T-cell (primary cell): ENCODE measurements at regions not wholly inside any gene's neighbourhood (a gene's known extent, or its start where the extent isn't known, plus 50 kb on each side); places are given as distances from the start of the nearest gene placed in this dataset.

Experiments used
- ATAC-seq, 4 experiments: fragments of 200-7000 bp in 3 of 4; fragments of 150-1000 bp in 1 of 4; cut with Tn5 transposase; replicated peaks in 1 of 4; 1 replicate in 3 of 4; 2 replicates in 1 of 4; pipeline ENCODE4 v1.10.0; 2021; ENCODE audit warnings: moderate library complexity in 3 of 4, mild to moderate bottlenecking in 2 of 4, moderate number of reproducible peaks in 1 of 4
- CTCF ChIA-PET, 2 donors: fragments of 300-600 bp; sonication (Branson Sonifier 250); formaldehyde crosslinking; loops; one replicate each; lab custom pipeline; 2022; ENCODE audit warnings: antibody characterized with exemption in 2 of 2; lab: Charles Lee
- POLR2A ChIA-PET, 2 donors: fragments of 300-600 bp; sonication (Branson Sonifier 250); formaldehyde crosslinking; loops; one replicate each; lab custom pipeline; 2022; ENCODE audit warnings: antibody characterized with exemption in 2 of 2; lab: Charles Lee
- DNase-seq, 35 experiments: peaks; one replicate each; pipeline versions ENCODE4 v3.0.0 to v3.0.0-alpha.2; 2013 to 2023
- H3K27ac ChIP-seq: one replicate; pipeline ENCODE4 v1.5.1; 2013; ENCODE audit warnings: low read length
- H3K27me3 ChIP-seq, 2 experiments: replicated peaks in 1 of 2; 1 replicate in 1 of 2; 2 replicates in 1 of 2; pipeline versions ENCODE4 v1.6.1 to v1.7.0; 2013; ENCODE audit warnings: low read length in 1 of 2, mixed read lengths in 1 of 2; ENCODE audit not compliant: control insufficient read depth in 2 of 2, insufficient read depth in 2 of 2; ENCODE audit errors: extremely low read depth in 1 of 2
- H3K36me3 ChIP-seq, 2 donors: 1 replicate in 1 of 2; 2 replicates in 1 of 2; pipeline versions ENCODE4 v1.6.1 to v1.7.0; 2013; ENCODE audit warnings: low read length in 1 of 2; ENCODE audit not compliant: control insufficient read depth in 2 of 2, insufficient read depth in 1 of 2; ENCODE audit errors: extremely low read depth in 1 of 2
- H3K4me1 ChIP-seq, 2 experiments: 1 replicate in 1 of 2; 2 replicates in 1 of 2; pipeline versions ENCODE4 v1.6.1 to v1.7.0; 2013; ENCODE audit warnings: low read length in 2 of 2, mixed read lengths in 1 of 2; ENCODE audit not compliant: insufficient read depth in 2 of 2, control insufficient read depth in 1 of 2; ENCODE audit errors: extremely low read depth in 1 of 2
- H3K4me3 ChIP-seq, 2 donors: 1 replicate in 1 of 2; 2 replicates in 1 of 2; pipeline versions ENCODE4 v1.5.1 to v1.7.0; 2013; ENCODE audit warnings: mild to moderate bottlenecking in 2 of 2, low read length in 1 of 2, moderate library complexity in 1 of 2; ENCODE audit not compliant: control insufficient read depth in 1 of 2; ENCODE audit errors: extremely low read depth in 1 of 2
- H3K9me3 ChIP-seq: 2 replicates; pipeline ENCODE4 v1.7.0; 2013
- H3K27ac Mint-ChIP-seq, 2 donors: one replicate each; pipeline ENCODE4 v1.8.0; 2020 to 2021; ENCODE audit warnings: mild to moderate bottlenecking in 2 of 2, mixed read lengths in 2 of 2
- H3K27me3 Mint-ChIP-seq, 2 donors: one replicate each; pipeline ENCODE4 v1.8.0; 2021 to 2022; ENCODE audit warnings: mixed read lengths in 2 of 2
- H3K36me3 Mint-ChIP-seq: one replicate; pipeline ENCODE4 v1.8.0; 2021; ENCODE audit warnings: mixed read lengths
- H3K4me1 Mint-ChIP-seq, 3 donors: one replicate each; pipeline ENCODE4 v1.8.0; 2020 to 2022; ENCODE audit warnings: mixed read lengths in 3 of 3, mild to moderate bottlenecking in 1 of 3
- H3K4me3 Mint-ChIP-seq, 3 donors: one replicate each; pipeline ENCODE4 v1.8.0; 2020 to 2022; ENCODE audit warnings: mild to moderate bottlenecking in 3 of 3, mixed read lengths in 3 of 3, moderate library complexity in 3 of 3
- H3K9me3 Mint-ChIP-seq, 3 donors: one replicate each; pipeline ENCODE4 v1.8.0; 2020 to 2022; ENCODE audit warnings: mixed read lengths in 3 of 3
- WGBS: methylation state at CpG from one replicate; pipeline ENCODE4 v1.1.5; 2013; ENCODE audit warnings: missing lambda C conversion rate; ENCODE audit not compliant: insufficient coverage; 5-methylcytosine and 5-hydroxymethylcytosine counted together

DNA sequence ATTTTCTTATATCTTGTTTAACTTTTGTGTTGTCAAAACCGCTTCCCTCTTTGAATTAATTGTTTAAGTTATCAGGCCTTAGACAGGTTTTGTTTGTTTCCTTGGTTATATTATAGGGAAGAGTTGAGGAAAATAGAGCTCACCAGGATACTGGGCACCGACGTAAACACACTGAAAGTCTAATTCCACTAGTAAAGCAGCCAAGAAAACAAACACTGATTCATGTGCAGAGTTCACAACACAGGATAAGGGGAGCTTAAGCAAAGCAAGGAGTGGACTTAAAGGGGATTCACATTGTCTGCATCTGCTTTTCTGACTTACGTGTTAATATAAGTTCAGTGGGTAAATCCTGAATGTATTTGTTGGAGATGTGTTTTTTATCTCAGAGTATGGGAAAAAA is 139.0 kb upstream of the CDH6 start:
- Histone ChIP-seq H3K9me3 (no peaks in the 10 kb centered on the region), H3K4me1 (no peaks in the 10 kb centered on the region), H3K36me3 (no peaks in the 10 kb centered on the region), H3K27ac (no peak overlapping the region), H3K27me3 (no peaks in the 10 kb centered on the region), H3K4me3 (no peak overlapping the region)
- H3K4me1 Mint-ChIP-seq = no peaks in the 10 kb centered on the region
- DNase-seq = no peak
- no peak overlapping the region for H3K4me3 Mint-ChIP-seq
- POLR2A ChIA-PET = no interaction called here
- WGBS = no CpG with 5 or more reads among the region's 4 CpGs
- no peaks in the 10 kb centered on the region for H3K27me3 Mint-ChIP-seq
- peaks cover 5 to 26% (median 14%) of the 10 kb centered on the region in 3 donors for H3K9me3 Mint-ChIP-seq
- no peak for ATAC-seq
- no peaks in the 10 kb centered on the region for H3K36me3 Mint-ChIP-seq
- H3K27ac Mint-ChIP-seq = no peak overlapping the region
- CTCF ChIA-PET = no interaction called here

- H3K27ac Mint-ChIP-seq = no peak overlapping the region
- CTCF ChIA-PET = no interaction called here
- H3K4me1 Mint-ChIP-seq = no peaks in the 10 kb centered on the region
- POLR2A ChIA-PET = no interaction called here
- no peaks in the 10 kb centered on the region for H3K4me1 ChIP-seq
- no peaks in the 10 kb centered on the region for H3K9me3 ChIP-seq
- WGBS = 79% methylated on average over 4 of the region's 7 CpGs
- H3K4me3 Mint-ChIP-seq = no peak overlapping the region
- H3K4me3 ChIP-seq = no peak overlapping the region
- no peak for ATAC-seq
- no peaks in the 10 kb centered on the region for H3K27me3 ChIP-seq
- H3K27me3 Mint-ChIP-seq = no peaks in the 10 kb centered on the region
- no peaks in the 10 kb centered on the region for H3K36me3 ChIP-seq
- DNase-seq = no peak
- H3K27ac ChIP-seq = no peak overlapping the region
- peaks cover 0 to 20% (median 8%) of the 10 kb centered on the region in 3 donors for H3K9me3 Mint-ChIP-seq
- H3K36me3 Mint-ChIP-seq = no peaks in the 10 kb centered on the region
Observed at GRCh38 chr5:31052937-31053658, 140.4 kb upstream of the CDH6 start.

GRCh38 chr5:31051316-31051715 is 142.2 kb upstream of the CDH6 start:
- no peak for ATAC-seq
- H3K4me1 Mint-ChIP-seq = no peaks in the 10 kb centered on the region
- Histone ChIP-seq H3K27ac (no peak overlapping the region), H3K36me3 (no peaks in the 10 kb centered on the region), H3K27me3 (no peaks in the 10 kb centered on the region), H3K4me1 (no peaks in the 10 kb centered on the region), H3K4me3 (no peak overlapping the region), H3K9me3 (no peaks in the 10 kb centered on the region)
- no peaks in the 10 kb centered on the region for H3K36me3 Mint-ChIP-seq
- H3K27ac Mint-ChIP-seq = no peak overlapping the region
- ChIA-PET POLR2A (no interaction called here), CTCF (no interaction called here)
- H3K4me3 Mint-ChIP-seq = no peak overlapping the region
- DNase-seq = no peak
- whole genome bisulfite sequencing = no CpG with 5 or more reads among the region's 4 CpGs
- peaks cover 0 to 20% (median 8%) of the 10 kb centered on the region in 3 donors for H3K9me3 Mint-ChIP-seq
- H3K27me3 Mint-ChIP-seq = no peaks in the 10 kb centered on the region

DNA sequence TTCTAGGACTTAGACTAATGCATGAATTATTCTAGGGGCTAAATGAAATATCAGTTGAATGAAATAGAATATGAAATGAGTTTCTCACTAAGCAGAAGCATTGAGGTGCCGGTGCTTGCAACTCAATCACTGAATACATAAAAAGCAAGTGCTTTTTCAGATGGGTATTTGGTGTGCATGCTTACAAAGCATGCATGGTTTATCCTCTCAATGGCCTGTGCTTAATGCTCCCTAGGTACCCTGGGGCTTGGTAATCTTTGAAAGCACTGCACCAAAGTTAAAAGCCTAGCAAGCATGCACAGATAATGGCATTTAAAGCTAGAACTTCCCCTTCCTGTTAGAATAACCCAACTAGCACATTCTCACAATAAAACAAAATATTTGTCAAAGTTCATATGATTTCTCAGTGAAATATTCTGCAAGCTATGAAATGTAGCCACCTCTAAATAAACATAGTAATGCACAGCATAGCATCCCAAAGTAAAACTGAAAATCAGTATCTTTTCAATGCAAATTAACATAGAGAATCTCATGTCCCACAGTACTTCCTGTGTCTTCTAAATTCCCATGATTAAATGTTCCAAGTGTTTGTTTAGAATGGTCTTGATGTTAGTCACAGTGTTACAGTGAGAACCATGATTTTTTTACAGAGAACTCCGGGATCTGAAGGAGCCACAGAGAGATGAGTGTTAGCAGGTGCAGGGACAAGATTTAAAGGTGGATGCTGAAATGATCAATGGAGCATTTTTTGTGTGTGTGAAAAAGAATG is 143.4 kb upstream of the CDH6 start:
- Mint-ChIP-seq H3K4me1 (no peaks in the 10 kb centered on the region), H3K9me3 (peaks cover under 1 to 13% (median 12%) of the 10 kb centered on the region in 3 donors), H3K4me3 (no peak overlapping the region), H3K36me3 (no peaks in the 10 kb centered on the region), H3K27me3 (no peaks in the 10 kb centered on the region), H3K27ac (no peak overlapping the region)
- no peak overlapping the region for H3K4me3 ChIP-seq
- DNase-seq = no peak
- no peaks in the 10 kb centered on the region for H3K9me3 ChIP-seq
- H3K36me3 ChIP-seq = no peaks in the 10 kb centered on the region
- no peak overlapping the region for H3K27ac ChIP-seq
- POLR2A ChIA-PET = no interaction called here
- CTCF ChIA-PET = interaction anchor here in 1 of 2 donors (0.9 kb wide), 1 partner anchor 14 kb away, joined by 3 read pairs; no protein-coding TSS in a partner anchor
- no peaks in the 10 kb centered on the region for H3K4me1 ChIP-seq
- no peak for ATAC-seq
- WGBS = 75% methylated on average over 1 of the region's 2 CpGs
- no peaks in the 10 kb centered on the region for H3K27me3 ChIP-seq

- Histone ChIP-seq H3K9me3 (no peaks in the 10 kb centered on the region), H3K36me3 (no peaks in the 10 kb centered on the region), H3K27me3 (no peaks in the 10 kb centered on the region), H3K4me3 (no peak overlapping the region), H3K4me1 (no peaks in the 10 kb centered on the region), H3K27ac (no peak overlapping the region)
- no peaks in the 10 kb centered on the region for H3K27me3 Mint-ChIP-seq
- WGBS = 100% methylated on average over 1 of the region's 3 CpGs
- ChIA-PET POLR2A (interaction anchor here in 1 of 2 donors (0.6 kb wide), 1 partner anchor 1948 kb away, joined by 3 read pairs; no protein-coding TSS in a partner anchor), CTCF (interaction anchor here in 1 of 2 donors (0.9 kb wide), 1 partner anchor 14 kb away, joined by 3 read pairs; no protein-coding TSS in a partner anchor)
- H3K36me3 Mint-ChIP-seq = no peaks in the 10 kb centered on the region
- ATAC-seq = no peak
- H3K9me3 Mint-ChIP-seq = peaks cover 4 to 16% (median 11%) of the 10 kb centered on the region in 3 donors
- H3K4me1 Mint-ChIP-seq = no peaks in the 10 kb centered on the region
- no peak overlapping the region for H3K4me3 Mint-ChIP-seq
- DNase-seq = no peak
- no peak overlapping the region for H3K27ac Mint-ChIP-seq
Observed at GRCh38 chr5:31049461-31049860, 144.0 kb upstream of the CDH6 start.

DNA sequence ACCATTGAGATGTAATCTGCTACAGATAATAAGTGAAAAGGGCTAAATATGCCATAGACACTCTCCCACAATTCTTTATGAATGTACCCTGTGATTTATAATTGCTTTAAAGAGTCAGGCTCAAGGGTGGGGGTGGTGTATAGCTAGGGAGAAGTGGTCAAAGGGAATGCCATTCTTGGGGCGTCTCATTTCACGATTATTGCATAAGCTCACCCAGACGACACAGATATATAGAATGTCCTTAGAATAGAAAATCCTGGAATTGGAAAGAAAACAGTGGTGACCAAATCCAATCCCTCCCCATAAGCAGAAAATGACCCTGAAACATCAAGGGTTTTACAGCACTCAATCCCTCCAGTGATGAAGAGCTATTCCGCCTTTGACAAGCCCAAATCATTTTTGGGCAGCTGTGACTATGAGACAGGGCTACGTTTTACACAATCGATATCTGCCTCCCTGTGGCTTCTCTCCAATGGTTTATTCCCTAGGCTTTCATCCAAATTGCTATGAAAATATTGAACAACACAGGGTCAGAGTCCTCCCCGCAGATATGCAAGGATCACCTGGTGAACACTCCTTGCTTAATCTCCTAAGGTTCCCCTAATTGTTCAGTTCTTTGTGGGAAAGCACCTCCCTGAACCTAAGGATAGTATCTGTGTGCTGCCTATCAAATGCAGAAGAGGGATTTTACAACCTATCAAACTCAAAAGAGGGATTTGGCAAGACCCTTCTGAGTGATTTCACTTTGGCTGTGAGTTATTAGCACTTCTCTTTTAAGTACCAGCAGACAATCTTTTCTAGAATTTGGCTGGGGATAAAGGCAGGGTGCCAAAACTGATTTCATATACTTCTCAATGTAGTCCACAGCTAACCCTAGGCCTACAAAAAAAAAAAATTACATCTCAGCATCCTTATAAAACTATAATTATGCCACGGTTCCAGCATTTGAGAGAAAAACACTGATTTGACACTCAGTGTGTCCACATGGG is 144.9 kb upstream of the CDH6 start:
- CTCF ChIA-PET = no interaction called here
- H3K9me3 Mint-ChIP-seq = peaks cover 4 to 16% (median 12%) of the 10 kb centered on the region in 3 donors
- 86% methylated on average over 4 of the region's 8 CpGs for WGBS

More for the DNA sequence above, 144.9 kb upstream of the CDH6 start:
- Histone ChIP-seq H3K4me1 (no peaks in the 10 kb centered on the region), H3K27ac (no peak overlapping the region), H3K4me3 (no peak overlapping the region), H3K27me3 (no peaks in the 10 kb centered on the region), H3K9me3 (no peaks in the 10 kb centered on the region), H3K36me3 (no peaks in the 10 kb centered on the region)
- ATAC-seq = no peak
- Mint-ChIP-seq H3K36me3 (no peaks in the 10 kb centered on the region), H3K27me3 (no peaks in the 10 kb centered on the region), H3K4me3 (no peak overlapping the region), H3K27ac (no peak overlapping the region), H3K4me1 (no peaks in the 10 kb centered on the region)
- POLR2A ChIA-PET = interaction anchor here in 1 of 2 donors (0.6 kb wide), 1 partner anchor 1947 kb away, joined by 3 read pairs; no protein-coding TSS in a partner anchor
- no peak for DNase-seq
